Cardiac muscle cell (in vitro differentiated cells and primary cell): ENCODE measurements at regions not wholly inside any gene's neighbourhood (a gene's known extent, or its start where the extent isn't known, plus 50 kb on each side); places are given as distances from the start of the nearest gene placed in this dataset.

Experiments used
- DNase-seq, 2 donors: peaks; one replicate each; pipeline versions ENCODE4 v3.0.0 to v3.0.0-alpha.2; 2010 to 2017; ENCODE audit warnings: low read depth in 1 of 2, low spot score in 1 of 2
- H3K27ac ChIP-seq: fragments of 200-600 bp; sonication (generic); 2 replicates; pipeline ENCODE4 v1.5.1; 2016
- H3K27me3 ChIP-seq: fragments of 200-600 bp; sonication (generic); 2 replicates; pipeline ENCODE4 v1.6.0; 2016; ENCODE audit warnings: control low read depth
- H3K36me3 ChIP-seq: fragments of 200-600 bp; sonication (generic); 2 replicates; pipeline ENCODE4 v1.5.1; 2016; ENCODE audit warnings: control low read depth
- H3K4me1 ChIP-seq: fragments of 200-600 bp; sonication (generic); 2 replicates; pipeline ENCODE4 v1.8.1; 2017; ENCODE audit warnings: low read depth, mild to moderate bottlenecking, mixed run types
- H3K4me3 ChIP-seq: fragments of 200-600 bp; sonication (generic); 2 replicates; pipeline ENCODE4 v1.5.1; 2016; ENCODE audit warnings: mild to moderate bottlenecking
- H3K9me3 ChIP-seq: fragments of 200-600 bp; sonication (generic); 2 replicates; pipeline ENCODE4 v1.5.1; 2017; ENCODE audit warnings: low read depth, mild to moderate bottlenecking, control low read depth
- CTCF ChIP-seq: IDR thresholded peaks from 2 replicates; pipeline ENCODE4 v1.5.1; 2012; ENCODE audit warnings: low read depth, mild to moderate bottlenecking, low read length

- DNase-seq, result no peak
- TF ChIP-seq CTCF, result no peak
- H3K36me3 ChIP-seq, result no peaks in the 10 kb centered on the region
- H3K4me1 ChIP-seq, result no peaks in the 10 kb centered on the region
- no peak overlapping the region for H3K4me3 ChIP-seq
- no peaks in the 10 kb centered on the region for H3K27me3 ChIP-seq
- no peaks in the 10 kb centered on the region for H3K9me3 ChIP-seq
- H3K27ac ChIP-seq, result no peak overlapping the region
Measured at GRCh38 chr6:236519-236918, 55.8 kb upstream of the DUSP22 start.

- Histone ChIP-seq H3K27ac (no peak overlapping the region), H3K36me3 (no peaks in the 10 kb centered on the region), H3K9me3 (no peaks in the 10 kb centered on the region), H3K4me1 (no peaks in the 10 kb centered on the region), H3K27me3 (no peaks in the 10 kb centered on the region), H3K4me3 (no peak overlapping the region)
- DNase-seq, result no peak
- no peak for TF ChIP-seq CTCF
Measured at GRCh38 chr6:240151-240550, 52.1 kb upstream of the DUSP22 start.

GRCh38 chr6:241336-241865 lies 50.9 kb upstream of the DUSP22 start:
- H3K4me1 ChIP-seq, result no peaks in the 10 kb centered on the region
- H3K9me3 ChIP-seq, result no peaks in the 10 kb centered on the region
- no peak overlapping the region for H3K27ac ChIP-seq
- no peak for TF ChIP-seq CTCF
- no peak for DNase-seq
- H3K4me3 ChIP-seq, result no peak overlapping the region
- no peaks in the 10 kb centered on the region for H3K27me3 ChIP-seq
- no peaks in the 10 kb centered on the region for H3K36me3 ChIP-seq
